Left lobe of liver (tissue), 2 donors: ENCODE measurements at regions not wholly inside any gene's neighbourhood (a gene's known extent, or its start where the extent isn't known, plus 50 kb on each side); places are given as distances from the start of the nearest gene placed in this dataset.

ENCODE experiments used
- ATAC-seq: fragments of 200-7000 bp; cut with Tn5 transposase; one replicate; pipeline ENCODE4 v1.9.1; 2020; ENCODE audit warnings: mild to moderate bottlenecking, moderate library complexity
- DNase-seq: peaks from one replicate; pipeline ENCODE4 v3.0.0-alpha.2; 2020; ENCODE audit warnings: low spot score
- donor health status: DM: no; HTN: no; CAD: no; lungs with moderate emphysema.
- donor health status: DM: no; HTN: yes; CAD: no.

GRCh38 chr17:65408050-65408449 is 153.4 kb downstream of the AXIN2 start:
- DNase-seq (no peak), ATAC-seq (no peak)

- DNase-seq (no peak), ATAC-seq (no peak)
Measured at GRCh38 chr17:65407017-65407416, 154.4 kb downstream of the AXIN2 start.

DNA sequence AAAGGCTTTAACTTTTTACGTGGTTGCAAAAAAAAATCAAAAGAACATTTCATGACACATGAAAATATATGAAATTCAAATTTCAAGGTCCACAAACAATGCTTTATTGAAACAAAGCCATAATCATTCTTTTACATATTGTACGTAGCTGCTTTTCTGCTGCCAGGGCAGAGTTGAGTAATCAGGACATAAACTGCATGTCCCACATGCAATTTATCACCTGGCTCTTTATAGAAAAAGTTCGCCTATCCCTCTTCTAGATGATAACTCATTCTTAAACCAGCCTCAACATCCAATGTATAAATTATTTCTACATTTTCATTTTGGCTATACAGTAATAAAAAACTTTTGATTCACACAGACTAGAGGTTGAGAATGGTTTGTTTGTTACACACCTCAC is 154.9 kb downstream of the AXIN2 start:
- DNase-seq = no peak
- ATAC-seq = no peak

GRCh38 chr17:65405563-65405962 is 155.9 kb downstream of the AXIN2 start:
- ATAC-seq = no peak
- no peak for DNase-seq

DNA sequence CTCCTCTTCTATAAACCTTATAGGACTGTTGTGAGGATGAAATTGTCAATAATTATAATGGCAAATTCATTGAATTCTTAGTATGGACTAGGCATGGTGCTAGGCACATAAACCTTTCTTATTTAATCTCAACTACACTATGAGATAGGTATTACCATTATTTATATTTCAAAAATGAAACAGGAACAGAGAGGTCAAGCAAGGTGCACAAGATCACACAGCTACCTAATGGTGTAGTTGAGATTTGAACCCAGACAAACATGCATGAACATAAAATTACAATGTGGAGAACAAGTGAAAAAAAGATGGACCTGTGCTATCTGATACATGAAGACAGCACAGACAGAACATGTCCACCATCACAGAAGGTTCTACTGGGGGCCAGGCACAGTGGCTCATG is 156.7 kb downstream of the AXIN2 start:
- DNase-seq (no peak), ATAC-seq (no peak)

DNA sequence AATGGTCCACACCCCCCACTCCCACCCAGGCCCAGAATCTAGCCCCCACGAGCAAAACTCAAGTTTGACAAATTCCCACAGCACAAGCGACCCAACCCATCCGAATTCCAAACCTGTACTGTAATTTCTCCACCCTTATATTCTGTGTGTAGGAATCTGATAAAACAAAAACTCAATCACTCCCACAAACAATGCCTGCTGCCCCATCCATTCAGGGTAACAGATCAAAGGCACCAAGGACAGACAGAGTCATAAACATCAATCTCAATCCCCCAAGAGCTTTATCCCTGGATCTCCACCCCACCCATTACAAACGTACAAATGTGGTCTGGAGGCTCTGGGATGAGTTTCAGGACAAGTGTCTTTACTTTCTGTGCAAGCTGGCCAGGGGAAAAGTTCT is 157.8 kb downstream of the AXIN2 start:
- no peak for DNase-seq
- ATAC-seq = no peak

GRCh38 chr17:65402513-65403496 is 158.6 kb downstream of the AXIN2 start:
- DNase-seq = no peak

GRCh38 chr17:65401561-65401960 is 159.9 kb downstream of the AXIN2 start:
- ATAC-seq (no peak), DNase-seq (no peak)

More at GRCh38 chr17:65402513-65403496, 158.6 kb downstream of the AXIN2 start:
- ATAC-seq = no peak

DNA sequence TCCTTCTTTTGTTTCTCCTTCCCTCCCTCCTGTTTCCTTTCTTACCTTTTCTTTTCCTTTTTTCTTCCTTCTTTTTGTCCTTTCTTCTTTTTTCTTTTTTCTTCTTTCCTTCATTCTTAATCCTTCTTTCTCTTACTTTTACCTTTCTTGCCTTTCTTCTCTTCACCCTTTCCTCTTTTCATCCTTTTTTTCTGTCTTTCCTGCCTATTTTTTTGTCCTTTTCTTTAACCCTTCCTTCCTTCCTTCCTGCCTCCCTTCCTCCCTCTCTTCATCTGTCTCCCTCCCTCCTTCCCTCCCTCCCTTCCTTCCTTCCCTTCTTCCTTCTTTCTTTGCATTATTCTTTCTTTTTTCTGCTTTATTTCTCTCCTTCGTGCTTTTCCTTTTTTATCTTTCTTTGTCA is 160.7 kb downstream of the AXIN2 start:
- ATAC-seq (no peak), DNase-seq (no peak)

DNA sequence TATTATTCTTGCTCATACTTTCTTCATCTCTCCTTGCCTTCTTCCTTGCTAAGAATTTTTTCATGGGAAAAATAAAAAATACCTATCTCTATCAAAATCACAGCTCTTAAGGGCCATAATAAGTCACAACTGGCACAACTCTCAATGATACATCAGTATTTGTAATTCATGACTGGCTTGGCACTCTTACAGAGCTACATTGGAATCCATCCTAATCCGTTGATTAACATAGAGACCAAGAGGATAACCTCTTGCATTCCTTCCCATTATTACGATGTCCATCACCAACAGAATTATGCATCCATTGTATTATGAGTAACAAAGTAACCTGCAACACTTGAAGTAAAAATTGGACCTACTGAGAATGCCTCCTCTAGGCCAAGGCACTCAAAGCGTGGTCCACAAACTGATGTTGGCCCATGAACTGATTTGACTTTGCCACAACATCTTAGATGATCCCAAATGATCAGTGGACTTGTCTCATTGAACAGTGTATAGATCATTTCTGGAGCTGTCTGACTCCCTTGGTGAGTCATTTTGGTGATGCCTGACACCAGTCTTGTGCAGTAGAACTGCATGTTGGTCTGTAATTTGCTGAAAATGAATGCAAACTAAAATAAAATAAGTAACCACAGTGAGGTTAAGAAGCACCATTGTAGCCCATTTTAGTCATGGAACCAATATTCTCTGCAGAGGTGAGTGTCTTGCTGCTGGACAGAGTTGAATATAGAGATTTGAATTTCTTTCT is 163.2 kb downstream of the AXIN2 start:
- DNase-seq (no peak), ATAC-seq (no peak)

GRCh38 chr17:65395924-65396323 is 165.5 kb downstream of the AXIN2 start:
- DNase-seq (no peak), ATAC-seq (no peak)

DNA sequence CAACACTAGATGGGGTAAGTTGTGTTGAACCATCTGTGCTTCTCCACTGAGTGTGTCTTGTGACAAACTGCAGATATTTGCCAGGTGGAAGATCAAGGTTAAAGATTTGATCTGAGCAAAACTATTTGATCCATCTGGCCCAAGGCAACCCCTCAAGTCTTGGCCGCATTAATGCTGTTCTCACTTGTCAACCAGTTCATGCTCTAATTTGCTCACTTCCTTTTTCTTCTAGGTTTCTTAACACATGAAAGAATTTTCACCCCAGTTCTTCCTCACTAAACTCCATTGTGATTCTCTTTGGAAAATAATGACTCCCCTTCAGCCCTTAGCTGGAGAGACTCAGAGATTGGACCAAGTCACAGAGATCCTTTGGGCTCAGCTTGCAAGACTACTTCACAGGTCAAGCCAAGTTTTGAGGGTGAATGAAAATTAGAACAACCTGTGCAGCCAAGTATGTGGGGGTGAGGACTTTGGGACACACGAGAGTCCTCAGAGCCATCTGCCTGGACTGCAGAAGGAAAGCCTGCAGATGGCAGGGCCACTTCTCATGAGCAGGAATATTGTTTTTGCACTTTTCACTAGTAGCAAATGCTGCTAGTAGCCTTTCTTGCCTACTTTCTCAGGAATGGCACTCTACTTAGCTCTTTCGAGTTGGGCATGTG is 166.5 kb downstream of the AXIN2 start:
- DNase-seq (no peak), ATAC-seq (no peak)

GRCh38 chr17:65393514-65393913 is 167.9 kb downstream of the AXIN2 start:
- no peak for ATAC-seq
- no peak for DNase-seq

- ATAC-seq (no peak), DNase-seq (no peak)
Measured at GRCh38 chr17:65389949-65390348, 171.5 kb downstream of the AXIN2 start.

DNA sequence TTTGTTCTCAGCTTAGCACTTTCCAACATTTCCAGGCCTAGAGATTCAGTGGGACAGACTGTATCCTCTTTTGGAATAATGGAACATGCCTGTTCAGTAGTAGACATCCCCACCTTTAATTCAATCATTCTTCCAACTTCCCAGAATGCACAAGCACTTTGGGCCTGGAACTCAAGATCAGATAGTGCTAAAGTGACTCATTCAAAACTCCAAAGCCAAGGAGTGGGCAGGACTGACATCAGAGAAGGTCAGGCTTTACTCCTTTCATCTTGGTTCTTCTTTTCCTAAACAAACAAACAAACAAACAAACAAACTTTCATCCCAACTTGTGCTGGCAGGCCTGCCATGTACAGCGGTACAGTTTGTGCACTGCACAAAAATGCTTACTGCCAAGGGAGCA is 172.0 kb downstream of the AXIN2 start:
- DNase-seq (no peak), ATAC-seq (no peak)

DNA sequence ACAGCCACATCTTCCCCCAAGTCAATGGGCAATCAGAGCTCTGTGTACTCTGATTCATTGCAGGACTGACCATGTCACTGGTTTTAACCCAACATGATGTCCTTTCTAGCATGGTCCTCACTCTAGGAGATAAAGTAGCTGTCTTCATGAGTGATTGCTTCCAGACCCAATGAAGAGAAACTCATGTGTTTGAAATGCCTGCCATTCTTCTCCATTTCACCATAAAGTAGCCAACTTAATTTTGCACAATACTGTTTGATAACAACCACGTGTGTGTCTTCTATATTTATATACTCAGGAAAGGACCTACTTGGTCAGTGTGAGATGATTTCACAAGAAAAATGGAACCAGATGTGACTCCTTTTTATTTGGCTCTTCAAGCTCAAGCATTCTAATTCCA is 172.5 kb downstream of the AXIN2 start:
- DNase-seq = no peak
- ATAC-seq = no peak

- DNase-seq = no peak
- no peak for ATAC-seq
Measured at GRCh38 chr17:65387322-65387721, 174.1 kb downstream of the AXIN2 start.

- no peak for ATAC-seq
- no peak for DNase-seq
Measured at GRCh38 chr17:65385726-65386125, 175.7 kb downstream of the AXIN2 start.

DNA sequence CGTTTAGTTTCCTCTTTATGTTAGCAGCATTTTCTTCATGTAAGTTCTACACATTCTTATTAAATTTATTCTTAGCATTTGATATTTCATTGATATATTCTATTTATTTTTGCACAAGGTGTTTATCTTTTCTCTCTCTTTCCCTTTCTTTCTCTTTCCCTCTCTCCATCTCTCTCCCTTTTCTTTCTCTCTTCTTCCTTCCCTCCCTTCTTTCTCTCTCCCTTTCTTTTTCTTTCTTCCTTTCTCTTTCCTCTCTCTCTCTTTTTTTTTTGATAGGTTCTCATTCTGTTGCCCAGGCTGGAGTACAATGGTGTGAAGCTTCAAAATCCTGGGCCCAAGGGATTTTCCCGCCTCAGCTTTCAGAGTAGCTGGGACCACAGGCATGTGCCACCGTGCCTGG is 176.4 kb downstream of the AXIN2 start:
- DNase-seq (no peak), ATAC-seq (no peak)

GRCh38 chr17:65381152-65381551 is 180.3 kb downstream of the AXIN2 start:
- DNase-seq (no peak), ATAC-seq (no peak)

DNA sequence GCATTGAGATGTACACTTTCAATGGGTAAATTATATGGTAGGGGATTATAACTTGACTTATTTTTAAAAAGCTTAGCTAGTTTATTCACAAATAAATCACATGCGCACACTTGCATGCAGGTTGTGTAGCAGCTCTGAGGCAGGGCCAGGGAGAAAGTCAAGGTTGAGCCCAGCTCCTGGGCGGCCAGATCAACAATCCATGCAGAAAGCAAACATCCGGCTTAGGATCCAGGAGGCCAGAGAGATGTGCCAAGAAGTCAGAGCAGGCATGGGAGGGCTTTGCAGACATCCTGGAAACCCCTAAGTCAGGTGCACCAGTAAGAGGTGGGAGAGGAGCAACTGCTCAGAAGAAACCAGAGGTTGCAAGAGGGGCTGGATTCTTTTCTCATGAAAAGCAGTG is 186.5 kb downstream of the AXIN2 start:
- ATAC-seq (no peak), DNase-seq (no peak)

DNA sequence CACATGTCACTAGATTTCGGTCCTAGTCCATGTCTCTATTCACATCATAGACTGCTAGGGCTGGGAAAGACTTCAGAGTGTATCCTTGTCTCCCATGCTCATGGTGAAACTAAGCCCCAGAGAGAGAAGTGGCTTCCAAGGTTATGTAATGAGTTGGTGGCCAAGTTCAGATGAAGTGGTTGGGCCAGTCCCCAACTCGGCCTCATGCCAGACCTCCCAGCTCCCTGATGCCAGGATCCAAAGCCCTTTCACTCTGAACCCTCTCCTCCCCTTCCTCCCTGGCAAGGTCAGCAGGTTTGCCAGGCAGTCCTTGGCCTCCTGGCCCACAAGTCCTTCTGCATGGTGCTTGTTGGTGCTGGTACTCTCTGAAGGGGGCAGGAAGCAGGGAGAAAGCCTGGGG is 189.7 kb downstream of the AXIN2 start:
- ATAC-seq = peak; percentile 68
- DNase-seq = peak; percentile 56
